GM23338 (cell line): ENCODE measurements at regions not wholly inside any gene's neighbourhood (a gene's known extent, or its start where the extent isn't known, plus 50 kb on each side); places are given as distances from the start of the nearest gene placed in this dataset.

Experiments used
- ATAC-seq: fragments of 200-7000 bp; cut with Tn5 transposase; 3 replicates; pipeline ENCODE4 v1.9.1; 2020
- DNase-seq: peaks from one replicate; pipeline ENCODE4 v3.0.0-alpha.2; 2015; ENCODE audit warnings: low spot score
- H2AFZ ChIP-seq: fragments of 200-600 bp; sonication (generic); 2 replicates; pipeline ENCODE4 v1.8.0; 2016; ENCODE audit warnings: antibody characterized with exemption, mild to moderate bottlenecking, moderate library complexity
- H3F3A ChIP-seq: fragments of 200-600 bp; sonication (generic); replicated peaks from 2 replicates; pipeline ENCODE4 v1.8.0; 2017; ENCODE audit warnings: antibody characterized with exemption, mixed run types, low read depth
- H3K27ac ChIP-seq: fragments of 200-600 bp; sonication (generic); 2 replicates; pipeline ENCODE4 v1.6.1; 2016; ENCODE audit warnings: low read depth
- H3K27me3 ChIP-seq: fragments of 200-600 bp; sonication (generic); 2 replicates; pipeline ENCODE4 v1.8.0; 2016; ENCODE audit warnings: mild to moderate bottlenecking, mixed run types, moderate library complexity; ENCODE audit not compliant: insufficient read depth
- H3K36me3 ChIP-seq: fragments of 200-600 bp; sonication (generic); 2 replicates; pipeline ENCODE4 v1.8.0; 2016; ENCODE audit warnings: mild to moderate bottlenecking; ENCODE audit not compliant: insufficient read depth
- H3K4me1 ChIP-seq: fragments of 200-600 bp; sonication (generic); 2 replicates; pipeline ENCODE4 v1.8.0; 2016; ENCODE audit warnings: mild to moderate bottlenecking, moderate library complexity; ENCODE audit not compliant: insufficient read depth
- H3K4me2 ChIP-seq: fragments of 200-600 bp; sonication (generic); 2 replicates; pipeline ENCODE4 v1.7.1; 2017; ENCODE audit warnings: mixed run types
- H3K4me3 ChIP-seq: fragments of 200-600 bp; sonication (generic); 2 replicates; pipeline ENCODE4 v1.6.1; 2016; ENCODE audit warnings: mixed run types
- H3K79me2 ChIP-seq: fragments of 200-600 bp; sonication (generic); replicated peaks from 2 replicates; pipeline ENCODE4 v1.8.0; 2017; ENCODE audit warnings: mild to moderate bottlenecking; ENCODE audit not compliant: insufficient read depth
- H3K9me2 ChIP-seq: fragments of 200-600 bp; sonication (generic); 2 replicates; pipeline ENCODE4 v1.8.0; 2017; ENCODE audit not compliant: insufficient read depth
- H4K20me1 ChIP-seq: fragments of 200-600 bp; sonication (generic); replicated peaks from 2 replicates; pipeline ENCODE4 v1.8.0; 2017; ENCODE audit warnings: mild to moderate bottlenecking; ENCODE audit not compliant: insufficient read depth
- H3K27ac Mint-ChIP-seq: 2 replicates; pipeline ENCODE4 v1.8.0; 2020; ENCODE audit warnings: inconsistent platforms, mild to moderate bottlenecking, moderate library complexity, mixed read lengths
- H3K27me3 Mint-ChIP-seq: 3 replicates; pipeline ENCODE4 v1.8.0; 2022; ENCODE audit warnings: low read depth, mild to moderate bottlenecking, moderate library complexity, mixed read lengths, inconsistent platforms; ENCODE audit not compliant: insufficient read depth, poor library complexity
- H3K36me3 Mint-ChIP-seq: 3 replicates; pipeline ENCODE4 v1.8.0; 2021; ENCODE audit warnings: low read depth, mild to moderate bottlenecking, inconsistent platforms, moderate library complexity, mixed read lengths
- H3K4me1 Mint-ChIP-seq: 3 replicates; pipeline ENCODE4 v1.8.0; 2020; ENCODE audit warnings: mild to moderate bottlenecking, inconsistent platforms, mixed read lengths
- H3K4me3 Mint-ChIP-seq: 3 replicates; pipeline ENCODE4 v1.8.0; 2021; ENCODE audit warnings: moderate library complexity, mild to moderate bottlenecking, inconsistent platforms, mixed read lengths
- H3K9me3 Mint-ChIP-seq: 3 replicates; pipeline ENCODE4 v1.8.0; 2020; ENCODE audit warnings: moderate library complexity, mild to moderate bottlenecking, inconsistent platforms, mixed read lengths
- EZH2phosphoT487 ChIP-seq: fragments of 200-600 bp; sonication (generic); IDR thresholded peaks from one replicate; pipeline ENCODE4 v1.8.1; 2018; ENCODE audit warnings: antibody characterized with exemption; ENCODE audit not compliant: unreplicated experiment
- JUNB ChIP-seq: IDR thresholded peaks from one replicate; pipeline ENCODE4 v1.6.1; 2016; ENCODE audit warnings: antibody characterized with exemption; ENCODE audit not compliant: unreplicated experiment
- ZNF331 ChIP-seq: fragments of 250-450 bp; sonication (Bioruptor Pico); IDR thresholded peaks from 2 replicates; pipeline ENCODE4 v1.5.0; 2020; ENCODE audit warnings: low read depth, mild to moderate bottlenecking, moderate library complexity
- TF ChIP-seq, protein P1 (sequence below): IDR thresholded peaks from one replicate; pipeline ENCODE4 v1.6.1; 2018; ENCODE audit warnings: antibody characterized with exemption; ENCODE audit not compliant: unreplicated experiment
- TF ChIP-seq, protein P2 (sequence below): IDR thresholded peaks from 2 replicates; pipeline ENCODE4 v1.6.1; 2016; ENCODE audit warnings: antibody characterized with exemption
- TF ChIP-seq, protein P3 (sequence below), 2 experiments: fragments of 200-600 bp in 1 of 2; sonication (generic) in 1 of 2; conservative IDR thresholded peaks; 2 replicates each; pipeline versions ENCODE4 v1.5.1 to v1.6.1; 2016 to 2017; ENCODE audit warnings: antibody characterized with exemption in 2 of 2, low read depth in 2 of 2, mild to moderate bottlenecking in 2 of 2, moderate library complexity in 1 of 2

DNA sequence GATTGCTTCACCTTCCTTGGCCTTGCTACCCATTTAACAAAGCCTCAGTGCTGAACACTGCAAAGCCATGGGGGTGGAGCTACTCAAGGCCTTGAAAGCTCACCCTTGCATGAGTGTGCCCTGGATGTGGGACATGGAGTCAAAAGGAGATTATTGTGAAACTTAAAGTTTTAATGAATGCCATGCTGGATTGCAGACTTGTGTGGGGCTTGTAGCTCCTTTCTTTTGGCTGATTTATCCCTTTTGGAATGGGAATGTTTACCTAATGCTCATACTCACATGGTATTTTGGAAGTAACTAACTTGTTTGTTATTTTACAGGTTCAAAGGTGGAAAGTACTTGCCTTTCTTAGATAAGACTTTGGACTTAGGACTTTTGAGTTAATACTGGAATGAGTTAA is 538.5 kb upstream of the NECTIN3 start (continued):
- TF ChIP-seq, protein P1, sequence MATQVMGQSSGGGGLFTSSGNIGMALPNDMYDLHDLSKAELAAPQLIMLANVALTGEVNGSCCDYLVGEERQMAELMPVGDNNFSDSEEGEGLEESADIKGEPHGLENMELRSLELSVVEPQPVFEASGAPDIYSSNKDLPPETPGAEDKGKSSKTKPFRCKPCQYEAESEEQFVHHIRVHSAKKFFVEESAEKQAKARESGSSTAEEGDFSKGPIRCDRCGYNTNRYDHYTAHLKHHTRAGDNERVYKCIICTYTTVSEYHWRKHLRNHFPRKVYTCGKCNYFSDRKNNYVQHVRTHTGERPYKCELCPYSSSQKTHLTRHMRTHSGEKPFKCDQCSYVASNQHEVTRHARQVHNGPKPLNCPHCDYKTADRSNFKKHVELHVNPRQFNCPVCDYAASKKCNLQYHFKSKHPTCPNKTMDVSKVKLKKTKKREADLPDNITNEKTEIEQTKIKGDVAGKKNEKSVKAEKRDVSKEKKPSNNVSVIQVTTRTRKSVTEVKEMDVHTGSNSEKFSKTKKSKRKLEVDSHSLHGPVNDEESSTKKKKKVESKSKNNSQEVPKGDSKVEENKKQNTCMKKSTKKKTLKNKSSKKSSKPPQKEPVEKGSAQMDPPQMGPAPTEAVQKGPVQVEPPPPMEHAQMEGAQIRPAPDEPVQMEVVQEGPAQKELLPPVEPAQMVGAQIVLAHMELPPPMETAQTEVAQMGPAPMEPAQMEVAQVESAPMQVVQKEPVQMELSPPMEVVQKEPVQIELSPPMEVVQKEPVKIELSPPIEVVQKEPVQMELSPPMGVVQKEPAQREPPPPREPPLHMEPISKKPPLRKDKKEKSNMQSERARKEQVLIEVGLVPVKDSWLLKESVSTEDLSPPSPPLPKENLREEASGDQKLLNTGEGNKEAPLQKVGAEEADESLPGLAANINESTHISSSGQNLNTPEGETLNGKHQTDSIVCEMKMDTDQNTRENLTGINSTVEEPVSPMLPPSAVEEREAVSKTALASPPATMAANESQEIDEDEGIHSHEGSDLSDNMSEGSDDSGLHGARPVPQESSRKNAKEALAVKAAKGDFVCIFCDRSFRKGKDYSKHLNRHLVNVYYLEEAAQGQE: no peak
- TF ChIP-seq EZH2phosphoT487: no peak
- TF ChIP-seq ZNF331: no peak
- TF ChIP-seq, protein P2, sequence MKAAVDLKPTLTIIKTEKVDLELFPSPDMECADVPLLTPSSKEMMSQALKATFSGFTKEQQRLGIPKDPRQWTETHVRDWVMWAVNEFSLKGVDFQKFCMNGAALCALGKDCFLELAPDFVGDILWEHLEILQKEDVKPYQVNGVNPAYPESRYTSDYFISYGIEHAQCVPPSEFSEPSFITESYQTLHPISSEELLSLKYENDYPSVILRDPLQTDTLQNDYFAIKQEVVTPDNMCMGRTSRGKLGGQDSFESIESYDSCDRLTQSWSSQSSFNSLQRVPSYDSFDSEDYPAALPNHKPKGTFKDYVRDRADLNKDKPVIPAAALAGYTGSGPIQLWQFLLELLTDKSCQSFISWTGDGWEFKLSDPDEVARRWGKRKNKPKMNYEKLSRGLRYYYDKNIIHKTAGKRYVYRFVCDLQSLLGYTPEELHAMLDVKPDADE: no peak
- TF ChIP-seq, protein P3, sequence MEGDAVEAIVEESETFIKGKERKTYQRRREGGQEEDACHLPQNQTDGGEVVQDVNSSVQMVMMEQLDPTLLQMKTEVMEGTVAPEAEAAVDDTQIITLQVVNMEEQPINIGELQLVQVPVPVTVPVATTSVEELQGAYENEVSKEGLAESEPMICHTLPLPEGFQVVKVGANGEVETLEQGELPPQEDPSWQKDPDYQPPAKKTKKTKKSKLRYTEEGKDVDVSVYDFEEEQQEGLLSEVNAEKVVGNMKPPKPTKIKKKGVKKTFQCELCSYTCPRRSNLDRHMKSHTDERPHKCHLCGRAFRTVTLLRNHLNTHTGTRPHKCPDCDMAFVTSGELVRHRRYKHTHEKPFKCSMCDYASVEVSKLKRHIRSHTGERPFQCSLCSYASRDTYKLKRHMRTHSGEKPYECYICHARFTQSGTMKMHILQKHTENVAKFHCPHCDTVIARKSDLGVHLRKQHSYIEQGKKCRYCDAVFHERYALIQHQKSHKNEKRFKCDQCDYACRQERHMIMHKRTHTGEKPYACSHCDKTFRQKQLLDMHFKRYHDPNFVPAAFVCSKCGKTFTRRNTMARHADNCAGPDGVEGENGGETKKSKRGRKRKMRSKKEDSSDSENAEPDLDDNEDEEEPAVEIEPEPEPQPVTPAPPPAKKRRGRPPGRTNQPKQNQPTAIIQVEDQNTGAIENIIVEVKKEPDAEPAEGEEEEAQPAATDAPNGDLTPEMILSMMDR (conservative IDR thresholded peaks at IDR 0.05; ENCODE audit: low read depth in 2 of 2): no peak

DNA sequence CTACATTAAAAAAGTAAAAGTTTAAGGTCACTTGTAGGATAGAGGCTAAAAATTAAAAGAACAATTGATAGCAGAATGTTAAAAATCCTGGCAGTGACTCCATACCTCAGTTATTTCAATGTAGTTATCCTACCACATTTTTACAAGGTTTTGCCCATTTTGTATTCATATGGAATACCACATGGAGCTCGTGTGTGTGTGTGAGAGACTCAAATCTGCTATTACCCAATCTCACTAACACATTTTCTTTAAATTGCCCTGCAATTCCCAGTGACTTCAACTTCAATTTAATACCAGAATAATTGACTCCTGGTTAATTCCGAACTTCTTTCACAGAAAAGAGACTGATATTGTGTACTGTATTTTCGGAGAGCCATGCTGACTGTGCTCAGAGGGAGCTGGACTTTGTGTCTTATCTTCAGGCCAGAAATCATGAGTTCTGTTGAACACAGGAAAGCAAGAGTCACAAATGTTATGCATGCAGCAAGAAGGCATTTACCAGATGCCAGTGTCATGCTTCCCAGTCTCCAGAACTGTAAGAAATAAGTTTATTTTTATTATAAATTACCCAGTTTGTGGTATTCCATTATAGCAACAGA is 529.0 kb upstream of the NECTIN3 start:
- no peak overlapping the region for H3K4me3 Mint-ChIP-seq
- H3K9me2 ChIP-seq: 0 out of 2 replicates have a peak, but pooled peaks cover 4% of the 10 kb centered on the region
- H3K27me3 ChIP-seq: no peaks in the 10 kb centered on the region
- no peaks in the 10 kb centered on the region for H3K79me2 ChIP-seq
- no peaks in the 10 kb centered on the region for H3K36me3 ChIP-seq
- no peak for TF ChIP-seq JUNB
- TF ChIP-seq, protein P3 (conservative IDR thresholded peaks at IDR 0.05; ENCODE audit: low read depth in 2 of 2): no peak
- H3K4me1 Mint-ChIP-seq: peaks cover 10% of the 10 kb centered on the region
- no peak overlapping the region for H3K4me2 ChIP-seq
- H3K36me3 Mint-ChIP-seq: peaks cover 3% of the 10 kb centered on the region; the same call in 2 of the 3 replicates
- no peak for DNase-seq
- H4K20me1 ChIP-seq: no peaks in the 10 kb centered on the region
- H3K4me1 ChIP-seq: 0 out of 2 replicates have a peak, but pooled peaks cover 6% of the 10 kb centered on the region
- peak overlapping the region; percentile 76 for H3K27ac Mint-ChIP-seq
- H3K27me3 Mint-ChIP-seq: no peaks in the 10 kb centered on the region
- peak overlapping the region; percentile 35 for H2AFZ ChIP-seq
- ATAC-seq: no peak
- H3K27ac ChIP-seq: no peak overlapping the region
- no peaks in the 10 kb centered on the region for H3F3A ChIP-seq
- no peaks in the 10 kb centered on the region for H3K9me3 Mint-ChIP-seq
- H3K4me3 ChIP-seq: no peak overlapping the region
